A673 (cell line): ENCODE measurements at regions not wholly inside any gene's neighbourhood (a gene's known extent, or its start where the extent isn't known, plus 50 kb on each side); places are given as distances from the start of the nearest gene placed in this dataset.

Experiments used
- BruUV-seq: library from RNA; stranded (reverse); fragments of 400-500 nt; replicated peaks from 2 replicates; lab custom pipeline; 2021; lab: Mats Ljungman, UMichigan
- CTCF ChIA-PET: fragments of 300-600 bp; sonication (Branson Sonifier 250); formaldehyde crosslinking; loops from one replicate; lab custom pipeline; 2022; ENCODE audit warnings: antibody characterized with exemption; lab: Charles Lee
- POLR2A ChIA-PET: fragments of 300-600 bp; sonication (Branson Sonifier 250); formaldehyde crosslinking; loops from one replicate; lab custom pipeline; 2022; ENCODE audit warnings: antibody characterized with exemption; ENCODE audit not compliant: low non-redundant PET; lab: Charles Lee
- DNase-seq: peaks from one replicate; pipeline ENCODE4 v3.0.0-alpha.2; 2015; ENCODE audit warnings: low spot score
- H3K27ac ChIP-seq: fragments of 200-600 bp; sonication (generic); 2 replicates; pipeline ENCODE4 v1.5.1; 2016; ENCODE audit warnings: mixed run types, low read depth, mild to moderate bottlenecking, mixed read lengths, antibody characterized with exemption, low read length; ENCODE audit not compliant: poor library complexity, severe bottlenecking
- H3K27me3 ChIP-seq: fragments of 200-600 bp; sonication (generic); replicated peaks from 2 replicates; pipeline ENCODE4 v1.6.1; 2017; ENCODE audit warnings: mixed run types, low read depth, mild to moderate bottlenecking, mixed read lengths, antibody characterized with exemption, low read length; ENCODE audit not compliant: insufficient read depth, poor library complexity
- H3K36me3 ChIP-seq: fragments of 200-600 bp; sonication (generic); 2 replicates; pipeline ENCODE4 v1.6.1; 2016; ENCODE audit warnings: mixed run types, mild to moderate bottlenecking, mixed read lengths, antibody characterized with exemption, low read length; ENCODE audit not compliant: insufficient read depth, poor library complexity, severe bottlenecking
- H3K4me1 ChIP-seq: fragments of 200-600 bp; sonication (generic); 2 replicates; pipeline ENCODE4 v1.6.1; 2017; ENCODE audit warnings: mixed run types, mild to moderate bottlenecking, mixed read lengths, antibody characterized with exemption, low read length; ENCODE audit not compliant: insufficient read depth, poor library complexity, severe bottlenecking
- H3K4me3 ChIP-seq: fragments of 200-600 bp; sonication (generic); 2 replicates; pipeline ENCODE4 v1.5.1; 2016; ENCODE audit warnings: low read depth, mixed run types, mild to moderate bottlenecking, mixed read lengths, low read length; ENCODE audit not compliant: poor library complexity, severe bottlenecking
- H3K9me3 ChIP-seq: fragments of 200-600 bp; sonication (generic); 2 replicates; pipeline ENCODE4 v1.6.1; 2016; ENCODE audit warnings: mixed run types, low read depth, mild to moderate bottlenecking, mixed read lengths, antibody characterized with exemption, low read length; ENCODE audit not compliant: poor library complexity, severe bottlenecking
- EZH2 ChIP-seq: fragments of 200-600 bp; sonication (generic); IDR thresholded peaks from 2 replicates; pipeline ENCODE4 v1.6.1; 2017; ENCODE audit warnings: borderline replicate concordance, low read depth, mild to moderate bottlenecking, mixed read lengths, antibody characterized with exemption, low read length; ENCODE audit not compliant: poor library complexity, severe bottlenecking
- intact Hi-C: fragments of 100-400 bp; cut with micrococcal nuclease; formaldehyde crosslinking; loops from one replicate; pipeline ENCODE4 v1.10.0; 2022; ENCODE audit not compliant: unreplicated experiment
- TF ChIP-seq, protein P1 (sequence below): fragments of 300-800, 200-600 bp; sonication (generic); conservative IDR thresholded peaks from 2 replicates; pipeline ENCODE4 v1.5.1; 2017; ENCODE audit warnings: low read depth, mild to moderate bottlenecking, antibody characterized with exemption, low read length, moderate library complexity, mixed read lengths

DNA sequence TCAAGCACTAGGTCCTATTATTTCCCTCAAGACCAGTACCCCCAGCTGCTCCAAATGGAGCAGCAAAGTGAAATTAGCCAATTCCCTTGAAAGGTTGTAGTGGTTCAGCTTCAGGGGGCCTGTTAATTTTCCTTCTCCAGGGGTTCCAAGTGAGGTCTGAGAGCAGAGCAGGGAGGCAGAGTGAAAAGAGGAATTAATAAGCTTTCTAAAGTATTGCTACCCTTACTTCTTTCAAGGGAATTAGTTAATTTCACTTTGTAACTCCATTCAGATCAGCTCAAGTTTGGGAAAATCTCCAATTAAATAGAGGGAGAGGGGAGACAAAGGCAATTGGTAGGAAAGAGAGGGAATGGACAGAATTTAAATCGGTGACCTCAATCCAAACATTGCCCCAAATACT, 78.7 kb upstream of the SLC7A11 start:
- no peak for DNase-seq
- Histone ChIP-seq H3K4me1 (no peaks in the 10 kb centered on the region), H3K9me3 (no peaks in the 10 kb centered on the region), H3K27ac (no peak overlapping the region), H3K27me3 (no peaks in the 10 kb centered on the region), H3K4me3 (no peak overlapping the region), H3K36me3 (no peaks in the 10 kb centered on the region)
- BruUV-seq = no TSS peak
- ChIA-PET CTCF (no interaction called here), POLR2A (no interaction called here)
- TF ChIP-seq, protein P1, sequence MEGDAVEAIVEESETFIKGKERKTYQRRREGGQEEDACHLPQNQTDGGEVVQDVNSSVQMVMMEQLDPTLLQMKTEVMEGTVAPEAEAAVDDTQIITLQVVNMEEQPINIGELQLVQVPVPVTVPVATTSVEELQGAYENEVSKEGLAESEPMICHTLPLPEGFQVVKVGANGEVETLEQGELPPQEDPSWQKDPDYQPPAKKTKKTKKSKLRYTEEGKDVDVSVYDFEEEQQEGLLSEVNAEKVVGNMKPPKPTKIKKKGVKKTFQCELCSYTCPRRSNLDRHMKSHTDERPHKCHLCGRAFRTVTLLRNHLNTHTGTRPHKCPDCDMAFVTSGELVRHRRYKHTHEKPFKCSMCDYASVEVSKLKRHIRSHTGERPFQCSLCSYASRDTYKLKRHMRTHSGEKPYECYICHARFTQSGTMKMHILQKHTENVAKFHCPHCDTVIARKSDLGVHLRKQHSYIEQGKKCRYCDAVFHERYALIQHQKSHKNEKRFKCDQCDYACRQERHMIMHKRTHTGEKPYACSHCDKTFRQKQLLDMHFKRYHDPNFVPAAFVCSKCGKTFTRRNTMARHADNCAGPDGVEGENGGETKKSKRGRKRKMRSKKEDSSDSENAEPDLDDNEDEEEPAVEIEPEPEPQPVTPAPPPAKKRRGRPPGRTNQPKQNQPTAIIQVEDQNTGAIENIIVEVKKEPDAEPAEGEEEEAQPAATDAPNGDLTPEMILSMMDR = no peak
- TF ChIP-seq EZH2 = no peak
- intact Hi-C loops = no loop called here

DNA sequence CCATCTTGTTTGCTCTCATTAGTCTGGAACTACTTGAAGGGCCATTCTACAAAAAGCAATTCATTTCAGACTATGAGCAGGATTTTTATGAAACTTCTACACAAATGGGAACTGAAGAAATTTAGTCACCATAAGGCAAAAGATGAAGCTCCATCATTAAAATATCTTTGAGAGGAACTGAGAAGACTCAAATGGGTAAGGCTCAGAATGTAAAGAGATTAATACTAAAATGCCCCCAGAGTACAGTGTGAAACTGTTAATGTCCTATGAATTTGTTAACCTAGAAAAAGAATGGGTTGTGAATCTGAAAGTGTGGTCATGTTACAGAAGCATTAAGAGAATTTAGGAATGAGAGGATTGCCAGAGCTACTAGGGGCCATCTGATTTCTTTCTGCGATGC, 77.9 kb upstream of the SLC7A11 start:
- Histone ChIP-seq H3K27ac (no peak overlapping the region), H3K9me3 (no peaks in the 10 kb centered on the region), H3K4me1 (no peaks in the 10 kb centered on the region), H3K36me3 (no peaks in the 10 kb centered on the region), H3K27me3 (no peaks in the 10 kb centered on the region), H3K4me3 (no peak overlapping the region)
- POLR2A ChIA-PET = no interaction called here
- DNase-seq = no peak
- TF ChIP-seq, protein P1 = no peak
- TF ChIP-seq EZH2 = no peak
- CTCF ChIA-PET = no interaction called here
- intact Hi-C loops = no loop called here
- no TSS peak for BruUV-seq

DNA sequence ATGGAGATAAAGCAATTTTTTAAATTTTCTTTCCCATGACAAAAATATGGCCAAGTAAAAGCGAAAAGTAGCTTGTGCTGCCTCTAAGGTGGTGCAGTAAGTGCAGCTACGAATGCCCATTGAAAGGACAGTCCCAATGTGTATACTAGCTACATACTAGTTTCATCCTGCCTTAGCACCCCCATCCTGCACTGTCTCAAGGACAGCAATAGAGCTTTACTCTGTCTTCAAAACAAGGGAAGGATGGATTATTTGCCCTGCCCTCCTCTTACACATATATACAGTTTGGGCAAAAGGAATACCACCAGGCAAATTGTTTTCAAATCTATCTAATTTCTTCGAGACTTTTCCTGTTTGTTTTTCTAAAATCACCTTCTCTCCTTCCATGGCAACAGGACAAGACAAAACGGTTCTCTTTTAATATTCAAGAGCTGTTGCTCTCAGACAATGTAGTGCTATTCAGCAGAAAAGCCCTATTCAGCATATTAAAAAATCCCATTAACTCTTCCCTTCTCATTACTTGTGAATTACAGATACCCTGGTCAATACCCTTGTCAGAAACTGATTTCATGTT, 75.1 kb upstream of the SLC7A11 start:
- no peak for TF ChIP-seq EZH2
- TF ChIP-seq, protein P1 = no peak
- intact Hi-C loops = no loop called here
- ChIA-PET CTCF (no interaction called here), POLR2A (no interaction called here)
- no peak for DNase-seq
- no peaks in the 10 kb centered on the region for H3K36me3 ChIP-seq
- no TSS peak for BruUV-seq
- no peaks in the 10 kb centered on the region for H3K4me1 ChIP-seq
- H3K27me3 ChIP-seq = no peaks in the 10 kb centered on the region
- H3K9me3 ChIP-seq = no peaks in the 10 kb centered on the region
- no peak overlapping the region for H3K4me3 ChIP-seq
- H3K27ac ChIP-seq = no peak overlapping the region
